ENCODE measurements at regions not wholly inside any gene's neighbourhood (a gene's known extent, or its start where the extent isn't known, plus 50 kb on each side); places are given as distances from the start of the nearest gene placed in this dataset.
A peak's percentile ranks its signal among the peaks of the same experiment; 100 is the strongest.

- Histone ChIP-seq H3K4me1 (ENCODE audit: insufficient read depth, low read length) (peaks cover 5% of the 10 kb centered on the region; the same call in 1 of the 2 replicates), H2BK5ac (ENCODE audit: insufficient read length, low read length) (no peak overlapping the region), H3K27ac (ENCODE audit: insufficient read length, low read depth, low read length) (no peak overlapping the region), H3K23me2 (ENCODE audit: insufficient read length, low read depth, low read length, poor library complexity, severe bottlenecking) (peaks cover 5% of the 10 kb centered on the region), H3K27me3 (ENCODE audit: insufficient read depth, low read length) (no peaks in the 10 kb centered on the region), H3K14ac (ENCODE audit: insufficient read depth, low read length) (peak overlapping the region; percentile 26), H3K9me3 (ENCODE audit: control insufficient read depth, low read depth, low read length) (peaks cover 6% of the 10 kb centered on the region), H3K9ac (ENCODE audit: extremely low read depth, insufficient read length, low read length) (peak overlapping the region; percentile 11), H3K4me2 (ENCODE audit: insufficient read depth, insufficient read length, low read length) (peak overlapping the region; percentile 56), H2BK15ac (ENCODE audit: low read depth, low read length) (no peak overlapping the region), H2AK5ac (ENCODE audit: insufficient read length, low read length) (no peak overlapping the region), H3K4ac (ENCODE audit: low read depth, low read length) (no peak overlapping the region), H3K23ac (ENCODE audit: insufficient read length, low read depth, low read length) (no peak overlapping the region), H3K56ac (ENCODE audit: insufficient read length, low read depth, low read length) (no peak overlapping the region), H4K8ac (replicated peaks; ENCODE audit: insufficient read length, low read depth, low read length) (no peak overlapping the region), H2BK120ac (ENCODE audit: low read depth, low read length, poor library complexity, severe bottlenecking) (no peak overlapping the region), H4K5ac (ENCODE audit: insufficient read length, low read depth, low read length) (no peak overlapping the region), H4K91ac (ENCODE audit: insufficient read length, low read depth, low read length) (no peak overlapping the region), H3K79me2 (ENCODE audit: insufficient read depth, low read length) (no peaks in the 10 kb centered on the region), H2AFZ (ENCODE audit: low read length) (no peak overlapping the region), H2BK12ac (ENCODE audit: insufficient read length, low read depth, low read length) (no peak overlapping the region), H2BK20ac (ENCODE audit: low read depth, low read length, poor library complexity, severe bottlenecking) (no peak overlapping the region), H4K20me1 (ENCODE audit: control insufficient read depth, insufficient read depth, insufficient read length) (no peaks in the 10 kb centered on the region), H3K18ac (ENCODE audit: insufficient read length, low read depth, low read length) (no peak overlapping the region), H3T11ph (ENCODE audit: low read length) (no peak overlapping the region), H3K79me1 (ENCODE audit: insufficient read depth, low read depth, low read length, poor library complexity, severe bottlenecking) (no peaks in the 10 kb centered on the region)
- TF ChIP-seq CTCF (conservative IDR thresholded peaks at IDR 0.05) = peak; percentile 98
- H3K27me3 Mint-ChIP-seq (ENCODE audit: low read depth) = peaks cover 17% of the 10 kb centered on the region
- H3K9me3 Mint-ChIP-seq = peaks cover 10 to 16% of the 10 kb centered on the region in 2 experiments
- peaks cover 29 to 39% of the 10 kb centered on the region in 2 experiments for H3K4me1 Mint-ChIP-seq
- no CpG with 5 or more reads among the region's 30 CpGs for WGBS (ENCODE audit: extremely low coverage, insufficient read length, low lambda C conversion rate)
- DNase-seq = peak; percentile 93
- H3K36me3 Mint-ChIP-seq (ENCODE audit: insufficient read depth in 1 of 3, low read depth in 3 of 3) = peaks cover 13 to 29% (median 23%) of the 10 kb centered on the region in 3 experiments
- H3K27ac Mint-ChIP-seq = peak overlapping the region in 1 of 3 experiments; percentile 16; a peak in 1 of 7 replicates
- peak overlapping the region; percentile 64 to 70 for H3K4me3 Mint-ChIP-seq
Observed at GRCh38 chr12:125330645-125331341, 265.6 kb downstream of the AACS start.

Measured in H9 (cell line).